ENCODE measurements at regions not wholly inside any gene's neighbourhood (a gene's known extent, or its start where the extent isn't known, plus 50 kb on each side); places are given as distances from the start of the nearest gene placed in this dataset.

- Histone ChIP-seq H3K36me3 (no peaks in the 10 kb centered on the region), H3K9me3 (peaks cover 0 to 21% (median 0%) of the 10 kb centered on the region in 3 donors), H3K4me1 (no peaks in the 10 kb centered on the region), H3K27me3 (peaks cover 0 to 10% of the 10 kb centered on the region in 2 donors), H3K27ac (no peak overlapping the region), H3K4me3 (no peak overlapping the region)
- intact Hi-C loops (cut with DNase I; ENCODE audit: low total_unique reads): no loop called here
- TF ChIP-seq CTCF (IDR thresholded peaks at IDR 0.05): no peak
- peak in 1 of 2 donors; percentile 34 for DNase-seq
Observed at GRCh38 chr10:131735577-131735976, 165.2 kb upstream of the PPP2R2D start.

GRCh38 chr10:131736321-131736980, 164.4 kb upstream of the PPP2R2D start:
- Histone ChIP-seq H3K4me1 (no peaks in the 10 kb centered on the region), H3K9me3 (peaks cover 0 to 21% (median 0%) of the 10 kb centered on the region in 3 donors), H3K27me3 (peaks cover 0 to 10% of the 10 kb centered on the region in 2 donors), H3K4me3 (no peak overlapping the region), H3K36me3 (no peaks in the 10 kb centered on the region), H3K27ac (no peak overlapping the region)
- peak in 1 of 2 donors; percentile 52 for DNase-seq
- intact Hi-C loops (cut with DNase I; ENCODE audit: low total_unique reads): no loop called here
- TF ChIP-seq CTCF (IDR thresholded peaks at IDR 0.05): no peak

GRCh38 chr10:131737543-131738395, 163.0 kb upstream of the PPP2R2D start:
- intact Hi-C loops (cut with DNase I; ENCODE audit: low total_unique reads): no loop called here
- DNase-seq: peak in 1 of 2 donors; percentile 58

GRCh38 chr10:131738396-131738735, 162.4 kb upstream of the PPP2R2D start:
- Histone ChIP-seq H3K4me1 (peaks cover 0 to 6% (median 6%) of the 10 kb centered on the region in 4 donors), H3K27me3 (peaks cover 0 to 24% of the 10 kb centered on the region in 2 donors), H3K9me3 (peaks cover 0 to 4% (median 0%) of the 10 kb centered on the region in 3 donors), H3K27ac (no peak overlapping the region), H3K36me3 (no peaks in the 10 kb centered on the region), H3K4me3 (no peak overlapping the region)
- intact Hi-C loops (cut with DNase I; ENCODE audit: low total_unique reads): no loop called here
- DNase-seq: peak in 1 of 2 donors; percentile 37
- no peak for TF ChIP-seq CTCF (IDR thresholded peaks at IDR 0.05)

More at GRCh38 chr10:131737543-131738395, 163.0 kb upstream of the PPP2R2D start:
- Histone ChIP-seq H3K9me3 (peaks cover 0 to 8% (median 0%) of the 10 kb centered on the region in 3 donors), H3K27ac (no peak overlapping the region), H3K4me1 (no peaks in the 10 kb centered on the region), H3K27me3 (peaks cover 0 to 19% of the 10 kb centered on the region in 2 donors), H3K36me3 (no peaks in the 10 kb centered on the region), H3K4me3 (no peak overlapping the region)
- no peak for TF ChIP-seq CTCF (IDR thresholded peaks at IDR 0.05)

GRCh38 chr10:131739206-131739605, 161.6 kb upstream of the PPP2R2D start:
- no peaks in the 10 kb centered on the region for H3K36me3 ChIP-seq
- no peaks in the 10 kb centered on the region for H3K9me3 ChIP-seq
- H3K4me1 ChIP-seq: peaks cover 0 to 14% (median 9%) of the 10 kb centered on the region in 4 donors
- intact Hi-C loops (cut with DNase I; ENCODE audit: low total_unique reads): no loop called here
- peaks cover 0 to 33% of the 10 kb centered on the region in 2 donors for H3K27me3 ChIP-seq
- no peak overlapping the region for H3K27ac ChIP-seq
- no peak for DNase-seq
- no peak for TF ChIP-seq CTCF (IDR thresholded peaks at IDR 0.05)
- no peak overlapping the region for H3K4me3 ChIP-seq

Data from tibial artery (tissue), 4 donors.